Transverse colon (tissue), 3 donors: ENCODE measurements at regions not wholly inside any gene's neighbourhood (a gene's known extent, or its start where the extent isn't known, plus 50 kb on each side); places are given as distances from the start of the nearest gene placed in this dataset.

Experiments
- EP300 ChIP-seq: sonication (generic); formaldehyde crosslinking; IDR thresholded peaks from one replicate; pipeline ENCODE4 v1.6.1; 2017; ENCODE audit warnings: antibody characterized with exemption, low read depth
- TF ChIP-seq, protein P1 (sequence below), 5 experiments: fragments of 200-600 bp in 3 of 5; fragments of 450-650 bp in 2 of 5; sonication (generic) in 3 of 5; IDR thresholded peaks; 1 replicate in 2 of 5; 2 replicates in 3 of 5; pipeline ENCODE4 v1.5.1; 2016 to 2017; ENCODE audit warnings: antibody characterized with exemption in 5 of 5, inconsistent platforms in 3 of 5, mild to moderate bottlenecking in 2 of 5, moderate library complexity in 1 of 5

- no peak for TF ChIP-seq EP300
- TF ChIP-seq, protein P1, sequence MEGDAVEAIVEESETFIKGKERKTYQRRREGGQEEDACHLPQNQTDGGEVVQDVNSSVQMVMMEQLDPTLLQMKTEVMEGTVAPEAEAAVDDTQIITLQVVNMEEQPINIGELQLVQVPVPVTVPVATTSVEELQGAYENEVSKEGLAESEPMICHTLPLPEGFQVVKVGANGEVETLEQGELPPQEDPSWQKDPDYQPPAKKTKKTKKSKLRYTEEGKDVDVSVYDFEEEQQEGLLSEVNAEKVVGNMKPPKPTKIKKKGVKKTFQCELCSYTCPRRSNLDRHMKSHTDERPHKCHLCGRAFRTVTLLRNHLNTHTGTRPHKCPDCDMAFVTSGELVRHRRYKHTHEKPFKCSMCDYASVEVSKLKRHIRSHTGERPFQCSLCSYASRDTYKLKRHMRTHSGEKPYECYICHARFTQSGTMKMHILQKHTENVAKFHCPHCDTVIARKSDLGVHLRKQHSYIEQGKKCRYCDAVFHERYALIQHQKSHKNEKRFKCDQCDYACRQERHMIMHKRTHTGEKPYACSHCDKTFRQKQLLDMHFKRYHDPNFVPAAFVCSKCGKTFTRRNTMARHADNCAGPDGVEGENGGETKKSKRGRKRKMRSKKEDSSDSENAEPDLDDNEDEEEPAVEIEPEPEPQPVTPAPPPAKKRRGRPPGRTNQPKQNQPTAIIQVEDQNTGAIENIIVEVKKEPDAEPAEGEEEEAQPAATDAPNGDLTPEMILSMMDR (IDR thresholded peaks at IDR 0.05), result no peak
These were observed 61.2 kb upstream of the ODAD2 start for GRCh38 chr10:28060031-28060607.
